ENCODE measurements at regions not wholly inside any gene's neighbourhood (a gene's known extent, or its start where the extent isn't known, plus 50 kb on each side); places are given as distances from the start of the nearest gene placed in this dataset.

DNA sequence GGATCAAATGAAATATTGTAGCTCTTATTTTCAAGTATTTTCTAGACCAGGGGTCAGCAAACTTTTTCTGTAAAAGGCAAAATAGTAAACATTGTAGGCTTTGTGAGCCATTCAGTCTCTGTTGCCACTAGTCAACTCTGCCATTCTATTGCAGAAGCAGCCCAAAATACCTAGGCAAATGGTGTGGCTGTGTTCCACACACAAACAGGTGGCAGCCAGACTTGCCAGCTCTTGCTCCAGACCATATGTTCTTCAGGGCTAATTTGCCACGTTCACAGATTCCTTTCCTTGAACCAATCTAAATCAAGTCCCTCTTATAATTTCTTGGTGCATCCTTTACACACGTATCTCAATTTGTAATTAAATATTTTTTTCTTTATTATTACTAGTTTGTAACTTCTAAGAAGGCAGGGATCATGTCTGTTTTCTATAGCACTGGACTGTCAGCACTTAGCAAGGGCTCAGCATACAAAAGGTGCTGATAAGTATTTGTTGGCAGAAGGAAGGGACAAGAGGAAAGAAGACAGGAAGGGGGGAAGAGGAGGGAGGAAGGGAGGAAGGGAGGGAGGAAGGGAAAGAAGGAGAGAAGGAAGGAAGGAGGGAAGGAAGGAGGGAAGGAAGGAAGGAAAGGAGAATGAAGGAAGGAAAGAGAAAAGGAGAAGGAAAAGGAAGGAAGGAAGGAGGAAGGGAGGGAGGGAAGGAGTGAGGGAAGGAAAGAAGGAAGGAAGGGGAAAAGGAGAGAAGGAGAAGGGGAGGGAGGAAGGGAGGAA, 106.5 kb upstream of the EDEM3 start:
- H3K9me3 ChIP-seq (ENCODE audit: low read depth, low read length, poor library complexity, severe bottlenecking): no peaks in the 10 kb centered on the region
- no peak overlapping the region for H3K4me3 ChIP-seq (ENCODE audit: low read depth, low read length, poor library complexity, severe bottlenecking)
- H3K27ac ChIP-seq (ENCODE audit: low read depth, low read length, poor library complexity, severe bottlenecking): no peak overlapping the region
- ChIA-PET CTCF (no interaction called here), POLR2A (ENCODE audit: low non-redundant PET) (interaction anchor here (0.6 kb wide), 1 partner anchor 119 kb away, joined by 5 read pairs; no protein-coding TSS in a partner anchor)
- BruUV-seq (replicated peaks): no TSS peak
- DNase-seq (ENCODE audit: low spot score): no peak
- H3K4me1 ChIP-seq (ENCODE audit: insufficient read depth, low read length, poor library complexity, severe bottlenecking): no peaks in the 10 kb centered on the region
- no peaks in the 10 kb centered on the region for H3K27me3 ChIP-seq (replicated peaks; ENCODE audit: insufficient read depth, low read depth, low read length, poor library complexity)
- intact Hi-C loops (cut with micrococcal nuclease; ENCODE audit: unreplicated experiment): no loop called here
- TF ChIP-seq CTCF (conservative IDR thresholded peaks at IDR 0.05; ENCODE audit: low read depth, low read length) (no peak), EZH2 (IDR thresholded peaks at IDR 0.05; ENCODE audit: borderline replicate concordance, low read depth, low read length, poor library complexity, severe bottlenecking) (no peak)
- no peaks in the 10 kb centered on the region for H3K36me3 ChIP-seq (ENCODE audit: insufficient read depth, low read length, poor library complexity, severe bottlenecking)

DNA sequence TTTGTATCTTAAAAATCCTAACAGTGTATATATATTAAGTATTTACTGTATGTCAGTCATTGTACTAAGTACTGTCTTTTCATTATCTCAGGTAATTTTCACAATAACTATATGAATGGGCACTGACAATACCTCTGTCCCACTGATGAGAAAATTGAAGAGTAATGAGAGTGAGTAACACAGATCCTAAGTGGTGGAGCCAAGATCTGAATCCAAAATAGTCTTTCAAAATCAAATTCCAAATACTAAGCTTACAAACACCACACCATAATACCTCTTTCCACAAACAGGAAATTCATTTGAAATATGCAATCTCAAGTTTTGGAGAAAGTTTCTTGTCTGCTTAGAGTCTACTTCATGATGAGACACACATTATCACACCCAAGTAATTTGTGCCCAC, 105.9 kb upstream of the EDEM3 start:
- no peak for TF ChIP-seq EZH2 (IDR thresholded peaks at IDR 0.05; ENCODE audit: borderline replicate concordance, low read depth, low read length, poor library complexity, severe bottlenecking)
- no peak for TF ChIP-seq CTCF (conservative IDR thresholded peaks at IDR 0.05; ENCODE audit: low read depth, low read length)
- BruUV-seq (replicated peaks): no TSS peak
- Histone ChIP-seq H3K27ac (ENCODE audit: low read depth, low read length, poor library complexity, severe bottlenecking) (no peak overlapping the region), H3K36me3 (ENCODE audit: insufficient read depth, low read length, poor library complexity, severe bottlenecking) (no peaks in the 10 kb centered on the region), H3K4me1 (ENCODE audit: insufficient read depth, low read length, poor library complexity, severe bottlenecking) (no peaks in the 10 kb centered on the region), H3K27me3 (replicated peaks; ENCODE audit: insufficient read depth, low read depth, low read length, poor library complexity) (no peaks in the 10 kb centered on the region), H3K4me3 (ENCODE audit: low read depth, low read length, poor library complexity, severe bottlenecking) (no peak overlapping the region), H3K9me3 (ENCODE audit: low read depth, low read length, poor library complexity, severe bottlenecking) (no peaks in the 10 kb centered on the region)
- DNase-seq (ENCODE audit: low spot score): no peak
- POLR2A ChIA-PET (ENCODE audit: low non-redundant PET): interaction anchor here (0.6 kb wide), 1 partner anchor 119 kb away, joined by 5 read pairs; no protein-coding TSS in a partner anchor
- CTCF ChIA-PET: no interaction called here
- intact Hi-C loops (cut with micrococcal nuclease; ENCODE audit: unreplicated experiment): no loop called here

- Histone ChIP-seq H3K27me3 (replicated peaks; ENCODE audit: insufficient read depth, low read depth, low read length, poor library complexity) (no peaks in the 10 kb centered on the region), H3K4me3 (ENCODE audit: low read depth, low read length, poor library complexity, severe bottlenecking) (no peak overlapping the region), H3K4me1 (ENCODE audit: insufficient read depth, low read length, poor library complexity, severe bottlenecking) (no peaks in the 10 kb centered on the region), H3K9me3 (ENCODE audit: low read depth, low read length, poor library complexity, severe bottlenecking) (no peaks in the 10 kb centered on the region), H3K36me3 (ENCODE audit: insufficient read depth, low read length, poor library complexity, severe bottlenecking) (no peaks in the 10 kb centered on the region), H3K27ac (ENCODE audit: low read depth, low read length, poor library complexity, severe bottlenecking) (no peak overlapping the region)
- no peak for DNase-seq (ENCODE audit: low spot score)
- TF ChIP-seq EZH2 (IDR thresholded peaks at IDR 0.05; ENCODE audit: borderline replicate concordance, low read depth, low read length, poor library complexity, severe bottlenecking) (no peak), CTCF (conservative IDR thresholded peaks at IDR 0.05; ENCODE audit: low read depth, low read length) (no peak)
- intact Hi-C loops (cut with micrococcal nuclease; ENCODE audit: unreplicated experiment): no loop called here
- no TSS peak for BruUV-seq (replicated peaks)
- ChIA-PET CTCF (no interaction called here), POLR2A (ENCODE audit: low non-redundant PET) (no interaction called here)
These were observed 104.9 kb upstream of the EDEM3 start for GRCh38 chr1:184859381-184860105.
